ENCODE measurements at regions not wholly inside any gene's neighbourhood (a gene's known extent, or its start where the extent isn't known, plus 50 kb on each side); places are given as distances from the start of the nearest gene placed in this dataset.

DNA sequence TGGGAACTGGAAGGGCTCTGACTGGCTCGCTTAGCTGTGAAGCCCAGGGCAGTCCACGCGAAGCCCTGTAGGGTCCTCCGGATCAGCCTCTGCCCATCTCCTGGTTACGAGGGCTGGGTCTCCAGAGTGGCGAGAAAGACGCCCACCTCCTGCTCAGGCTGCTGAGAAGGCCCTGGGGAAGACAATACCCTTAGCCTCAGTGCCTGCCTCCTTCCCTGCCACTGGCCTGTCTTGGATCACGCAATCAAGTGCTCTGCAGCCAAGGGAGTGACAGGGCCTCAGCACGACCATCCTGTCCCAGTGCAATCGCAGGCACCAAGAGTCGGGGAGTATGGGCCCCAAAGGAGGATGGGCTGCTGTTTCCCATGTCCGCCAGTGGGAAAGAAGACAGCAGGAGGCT, 165.7 kb upstream of the GLI2 start:
- TF ChIP-seq, protein P1, sequence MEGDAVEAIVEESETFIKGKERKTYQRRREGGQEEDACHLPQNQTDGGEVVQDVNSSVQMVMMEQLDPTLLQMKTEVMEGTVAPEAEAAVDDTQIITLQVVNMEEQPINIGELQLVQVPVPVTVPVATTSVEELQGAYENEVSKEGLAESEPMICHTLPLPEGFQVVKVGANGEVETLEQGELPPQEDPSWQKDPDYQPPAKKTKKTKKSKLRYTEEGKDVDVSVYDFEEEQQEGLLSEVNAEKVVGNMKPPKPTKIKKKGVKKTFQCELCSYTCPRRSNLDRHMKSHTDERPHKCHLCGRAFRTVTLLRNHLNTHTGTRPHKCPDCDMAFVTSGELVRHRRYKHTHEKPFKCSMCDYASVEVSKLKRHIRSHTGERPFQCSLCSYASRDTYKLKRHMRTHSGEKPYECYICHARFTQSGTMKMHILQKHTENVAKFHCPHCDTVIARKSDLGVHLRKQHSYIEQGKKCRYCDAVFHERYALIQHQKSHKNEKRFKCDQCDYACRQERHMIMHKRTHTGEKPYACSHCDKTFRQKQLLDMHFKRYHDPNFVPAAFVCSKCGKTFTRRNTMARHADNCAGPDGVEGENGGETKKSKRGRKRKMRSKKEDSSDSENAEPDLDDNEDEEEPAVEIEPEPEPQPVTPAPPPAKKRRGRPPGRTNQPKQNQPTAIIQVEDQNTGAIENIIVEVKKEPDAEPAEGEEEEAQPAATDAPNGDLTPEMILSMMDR (IDR thresholded peaks at IDR 0.05; ENCODE audit: low read depth, low read length) = no peak
- H3K4me3 ChIP-seq (ENCODE audit: low read depth, low read length) = no peak overlapping the region
- DNase-seq (ENCODE audit: low read depth, low spot score) = no peak
- in situ Hi-C loops (cut with HindIII; ENCODE audit: low sequenced_read_pairs) = no loop called here

DNA sequence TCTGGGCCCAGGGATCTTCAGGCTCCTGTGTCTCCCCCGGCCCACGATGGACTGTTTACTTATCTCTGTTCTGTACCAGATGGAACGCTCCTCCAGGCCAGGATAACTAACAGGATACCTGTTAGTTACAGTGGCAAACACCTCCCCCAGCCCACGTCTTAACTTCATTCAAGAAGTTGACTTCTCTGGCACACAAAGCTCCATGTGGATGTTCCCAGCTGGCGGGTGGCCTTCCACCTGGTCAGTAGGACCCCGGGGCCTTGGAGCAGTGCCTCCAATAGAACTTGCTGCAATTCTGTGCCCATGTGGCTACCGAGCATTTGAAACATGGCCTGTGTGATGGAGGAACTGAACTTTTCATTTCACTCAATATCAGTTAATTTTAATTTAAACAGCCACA, 165.1 kb upstream of the GLI2 start:
- no peak for DNase-seq (ENCODE audit: low read depth, low spot score)
- no peak overlapping the region for H3K4me3 ChIP-seq (ENCODE audit: low read depth, low read length)
- in situ Hi-C loops (cut with HindIII; ENCODE audit: low sequenced_read_pairs) = no loop called here
- TF ChIP-seq, protein P1 (IDR thresholded peaks at IDR 0.05; ENCODE audit: low read depth, low read length) = no peak

DNA sequence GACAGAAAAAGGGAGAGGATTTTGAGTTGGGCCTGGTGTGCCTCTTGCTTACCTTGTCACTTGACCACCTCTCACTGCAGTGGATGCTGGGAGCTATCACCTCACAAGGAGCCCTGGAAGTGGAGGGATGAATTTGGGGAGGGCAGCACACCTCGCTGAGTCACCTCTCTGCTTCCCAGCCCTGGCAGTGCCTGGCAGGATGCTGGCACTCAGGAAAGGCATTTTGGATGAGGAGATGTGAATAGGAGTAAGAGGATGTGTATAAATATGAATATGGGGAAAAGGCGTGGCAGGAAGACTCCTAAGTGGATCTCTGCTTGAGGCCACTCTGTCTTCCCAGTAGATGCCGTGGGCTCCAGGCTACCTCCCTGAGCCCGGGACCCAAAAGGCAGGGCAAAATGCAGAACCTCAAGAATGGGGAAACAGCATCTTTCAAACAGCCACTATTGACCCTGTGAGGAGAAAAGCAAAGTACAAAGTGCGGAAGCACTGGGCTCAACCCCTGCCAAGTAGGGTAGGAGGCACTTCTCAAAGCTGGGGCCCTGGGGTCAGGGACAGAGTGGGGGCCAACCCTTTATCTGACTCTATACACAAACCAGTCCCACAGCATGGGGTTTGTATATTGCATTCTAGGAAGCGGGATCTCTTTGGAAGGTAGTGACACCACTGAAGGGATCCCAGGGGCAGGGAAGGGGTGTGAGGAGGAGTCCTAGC, 164.5 kb upstream of the GLI2 start:
- H3K4me3 ChIP-seq (ENCODE audit: low read depth, low read length) = no peak overlapping the region
- in situ Hi-C loops (cut with HindIII; ENCODE audit: low sequenced_read_pairs) = no loop called here
- TF ChIP-seq, protein P1 (IDR thresholded peaks at IDR 0.05; ENCODE audit: low read depth, low read length) = no peak
- DNase-seq (ENCODE audit: low read depth, low spot score) = no peak

DNA sequence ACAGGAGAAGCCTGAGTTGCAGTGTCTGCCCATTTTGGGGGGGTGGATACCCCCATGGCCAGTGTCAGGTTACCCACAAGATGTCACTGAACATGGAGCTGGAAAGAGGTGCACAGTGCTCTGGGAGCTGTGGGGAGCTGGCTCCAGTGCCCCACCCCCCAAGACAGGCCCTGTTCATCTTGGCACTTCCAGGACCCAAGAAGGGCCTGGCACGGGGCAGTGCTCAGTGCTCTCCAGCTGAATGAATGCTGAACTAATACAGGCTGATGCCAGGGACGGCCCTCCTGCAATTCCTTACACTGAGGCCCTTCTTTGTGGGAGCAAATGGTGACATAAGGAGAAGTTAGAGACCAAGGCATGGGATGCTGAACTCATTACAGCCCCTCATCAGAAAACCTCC, 163.4 kb upstream of the GLI2 start:
- no peak for DNase-seq (ENCODE audit: low read depth, low spot score)
- H3K4me3 ChIP-seq (ENCODE audit: low read depth, low read length) = no peak overlapping the region
- in situ Hi-C loops (cut with HindIII; ENCODE audit: low sequenced_read_pairs) = no loop called here
- TF ChIP-seq, protein P1 (IDR thresholded peaks at IDR 0.05; ENCODE audit: low read depth, low read length) = no peak

DNA sequence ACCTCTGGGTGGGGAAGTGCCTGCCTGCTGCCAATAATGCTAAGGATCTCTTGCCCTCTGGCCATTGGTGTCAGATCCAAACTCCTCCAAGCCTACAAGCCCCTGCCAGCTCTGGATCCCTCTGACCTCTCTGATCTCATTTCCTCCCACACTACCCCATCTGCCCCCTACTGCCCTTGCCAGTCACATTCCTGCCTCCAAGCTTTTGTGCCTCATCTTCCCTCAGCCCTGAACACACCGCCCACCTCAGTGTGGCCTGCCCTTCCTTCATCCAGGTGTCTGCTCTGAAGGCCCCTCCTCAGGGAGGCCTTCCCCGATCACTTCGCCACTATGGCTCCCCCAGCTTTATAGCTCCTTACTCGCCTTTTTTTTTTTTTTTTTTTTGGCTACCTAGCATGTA, 161.0 kb upstream of the GLI2 start:
- in situ Hi-C loops (cut with HindIII; ENCODE audit: low sequenced_read_pairs) = no loop called here
- no peak for DNase-seq (ENCODE audit: low read depth, low spot score)
- TF ChIP-seq, protein P1 (IDR thresholded peaks at IDR 0.05; ENCODE audit: low read depth, low read length) = no peak
- H3K4me3 ChIP-seq (ENCODE audit: low read depth, low read length) = no peak overlapping the region

DNA sequence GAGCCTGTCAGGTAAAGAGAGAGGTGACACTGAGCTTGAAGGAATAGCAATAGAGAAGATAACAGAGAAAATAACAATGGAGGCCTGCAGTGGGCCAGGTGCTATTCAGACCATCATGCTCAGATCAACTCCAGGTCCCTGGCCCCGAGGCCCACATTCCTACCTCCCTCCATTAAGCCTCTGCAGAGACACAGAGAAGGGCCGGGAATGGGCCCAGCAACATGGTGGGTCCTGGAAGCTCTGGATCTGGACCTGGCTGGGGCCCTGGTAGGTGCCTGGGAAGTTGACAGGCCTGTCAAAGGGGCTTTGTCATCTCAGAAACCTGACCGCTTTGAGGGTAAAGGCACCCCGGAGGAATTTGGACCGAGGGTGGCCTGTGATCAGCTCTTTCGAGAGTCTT, 159.7 kb upstream of the GLI2 start:
- in situ Hi-C loops (cut with HindIII; ENCODE audit: low sequenced_read_pairs) = no loop called here
- TF ChIP-seq, protein P1 (IDR thresholded peaks at IDR 0.05; ENCODE audit: low read depth, low read length) = no peak
- no peak for DNase-seq (ENCODE audit: low read depth, low spot score)
- no peak overlapping the region for H3K4me3 ChIP-seq (ENCODE audit: low read depth, low read length)

Measured in astrocyte of the spinal cord (primary cell).